ENCODE measurements at regions not wholly inside any gene's neighbourhood (a gene's known extent, or its start where the extent isn't known, plus 50 kb on each side); places are given as distances from the start of the nearest gene placed in this dataset.
"Not testable (repeated sequence)": the region's sequence is repeated elsewhere in the genome, so short reads cannot be mapped to it uniquely, and the experiment has no call there.

DNA sequence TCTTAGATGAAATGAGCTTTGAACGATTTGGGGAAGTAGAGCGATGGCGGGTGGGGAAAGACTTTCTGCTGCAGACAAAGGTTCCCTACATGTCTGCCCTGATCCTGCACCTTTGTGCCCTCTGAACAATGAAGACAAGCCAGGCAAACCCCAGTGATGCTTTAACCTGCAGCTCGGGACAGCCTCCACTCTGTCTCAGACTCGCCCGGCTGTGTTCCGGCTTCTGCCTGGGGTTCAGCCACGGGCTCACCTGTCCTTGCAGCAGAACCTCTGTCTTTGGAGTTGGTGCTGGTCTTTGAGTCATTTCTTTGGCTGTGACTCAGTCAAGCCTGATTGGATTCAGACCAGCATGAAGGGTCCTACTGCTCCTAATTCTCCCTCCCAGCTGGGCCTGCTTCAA lies 823.6 kb upstream of the TPTE start:
- DNase-seq (ENCODE audit: low spot score), result not testable (repeated sequence)

DNA sequence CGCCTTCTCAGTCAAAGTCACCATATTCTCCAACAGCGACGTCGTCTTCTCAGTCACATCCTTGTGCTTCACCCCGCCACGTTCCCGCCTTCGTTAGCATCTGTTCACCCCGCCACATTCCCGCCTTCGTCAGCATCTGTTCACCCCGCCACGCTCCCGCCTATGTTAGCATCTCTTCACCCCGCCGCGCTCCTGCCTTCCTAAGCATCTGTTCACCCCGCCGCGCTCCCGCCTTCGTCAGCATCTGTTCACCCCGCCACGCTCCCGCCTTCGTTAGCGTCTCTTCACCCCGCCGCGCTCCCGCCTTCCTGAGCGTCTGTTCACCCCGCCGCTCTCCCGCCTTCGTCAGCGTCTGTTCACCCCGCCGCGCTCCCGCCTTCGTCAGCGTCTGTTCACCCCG lies 816.4 kb upstream of the TPTE start:
- DNase-seq (ENCODE audit: low spot score), result not testable (repeated sequence)

DNA sequence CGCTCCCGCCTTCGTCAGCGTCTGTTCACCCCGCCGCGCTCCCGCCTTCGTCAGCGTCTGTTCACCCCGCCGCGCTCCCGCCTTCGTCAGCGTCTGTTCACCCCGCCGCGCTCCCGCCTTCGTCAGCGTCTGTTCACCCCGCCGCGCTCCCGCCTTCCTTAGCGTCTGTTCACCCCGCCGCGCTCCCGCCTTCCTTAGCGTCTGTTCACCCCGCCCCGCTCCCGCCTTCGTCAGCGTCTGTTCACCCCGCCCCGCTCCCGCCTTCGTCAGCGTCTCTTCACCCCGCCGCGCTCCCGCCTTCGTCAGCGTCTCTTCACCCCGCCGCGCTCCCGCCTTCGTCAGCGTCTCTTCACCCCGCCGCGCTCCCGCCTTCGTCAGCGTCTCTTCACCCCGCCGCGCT lies 815.9 kb upstream of the TPTE start:
- DNase-seq (ENCODE audit: low spot score), result not testable (repeated sequence)

DNA sequence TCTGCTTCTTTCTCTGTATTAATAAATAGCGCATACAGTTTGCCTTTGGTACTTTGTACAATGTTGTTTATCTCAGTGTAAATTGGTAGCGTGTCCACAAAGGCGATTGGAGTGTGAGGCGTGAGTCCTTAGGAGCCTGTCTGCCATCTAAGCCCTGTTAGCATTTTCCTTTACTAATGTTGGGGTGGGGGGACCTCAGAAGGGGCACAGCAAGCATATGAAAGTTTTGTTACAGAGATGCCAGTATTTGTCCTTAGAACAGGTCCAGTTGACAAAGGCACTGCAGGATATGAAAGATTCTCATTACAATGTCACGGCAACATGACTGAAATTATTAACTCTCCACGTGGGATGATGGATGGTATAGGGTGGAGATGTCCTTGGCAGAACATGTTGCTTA lies 796.8 kb upstream of the TPTE start:
- not testable (repeated sequence) for DNase-seq (ENCODE audit: low spot score)

DNA sequence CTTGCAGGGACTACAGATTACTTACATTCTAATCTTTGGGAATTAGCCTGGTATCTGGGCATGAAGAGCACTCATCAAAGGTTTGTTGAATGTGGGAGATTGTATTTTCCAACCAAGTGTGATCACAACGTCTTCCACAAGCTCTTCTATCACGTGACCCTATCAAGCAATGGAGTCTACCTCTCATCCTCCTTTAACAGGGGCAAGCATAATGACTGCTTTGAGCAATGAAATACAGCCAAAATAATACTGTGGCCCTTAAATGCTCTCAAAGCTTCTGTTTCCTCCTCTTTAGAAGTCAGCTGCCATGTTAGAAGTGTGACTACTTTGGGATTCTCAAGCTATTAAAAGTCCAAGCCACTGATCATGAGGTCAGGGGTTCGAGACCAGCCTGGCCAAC lies 794.2 kb upstream of the TPTE start:
- peak; percentile 0 for DNase-seq (ENCODE audit: low spot score)

DNA sequence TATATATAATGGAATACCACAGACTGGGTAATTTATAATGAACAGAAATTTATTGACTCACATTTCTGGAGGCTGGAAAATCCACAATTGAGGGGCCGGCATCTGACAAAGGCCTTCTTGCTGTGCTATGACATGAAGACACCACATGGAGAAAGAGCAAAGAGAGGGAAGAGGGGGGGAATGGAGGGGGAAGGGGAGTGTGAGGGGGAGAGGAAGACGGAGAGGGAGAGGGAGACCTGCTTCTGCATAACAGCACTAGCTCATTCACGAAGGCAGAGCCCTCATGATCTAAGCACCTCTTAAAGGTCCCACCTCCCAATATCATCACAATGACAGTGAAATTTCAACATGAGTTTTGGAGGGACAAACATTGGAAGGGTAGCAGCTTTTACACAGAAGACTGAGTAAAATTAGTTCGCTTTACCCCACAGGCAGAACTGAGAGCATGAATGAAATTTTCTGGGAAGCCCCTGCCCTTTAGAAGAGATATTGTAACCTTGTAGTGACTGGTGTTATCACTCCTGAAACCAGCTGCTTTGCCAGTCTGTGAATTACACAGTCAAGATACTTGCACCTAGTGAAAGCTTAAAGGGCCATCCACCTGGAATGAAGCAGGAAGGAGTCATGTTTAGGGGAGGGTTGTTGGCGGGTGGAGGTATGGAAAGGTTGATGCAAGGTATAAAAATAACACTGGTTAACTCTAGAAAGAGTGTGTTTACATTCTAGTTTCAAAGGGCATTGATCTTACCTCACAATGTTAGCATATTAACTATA lies 793.0 kb upstream of the TPTE start:
- DNase-seq (ENCODE audit: low spot score), result peak; percentile 1

DNA sequence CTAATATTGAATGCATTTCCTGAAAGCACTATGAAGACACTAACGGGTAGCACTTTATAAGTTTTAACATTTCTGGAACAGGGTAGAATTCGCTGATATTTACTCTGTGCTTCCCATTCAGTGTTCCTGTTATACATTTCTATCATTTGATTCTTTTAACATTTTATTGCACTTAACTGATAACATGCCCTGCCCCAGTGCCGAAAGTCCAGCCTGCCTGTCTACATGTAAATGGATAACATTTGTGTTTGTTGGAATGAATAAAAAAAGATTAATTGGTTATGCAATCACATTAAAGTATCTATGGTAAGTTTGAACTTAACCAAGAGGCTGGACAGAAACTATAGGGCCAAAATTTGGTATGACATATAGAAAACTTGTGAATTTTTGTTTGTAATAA lies 790.5 kb upstream of the TPTE start:
- DNase-seq (ENCODE audit: low spot score), result no peak

DNA sequence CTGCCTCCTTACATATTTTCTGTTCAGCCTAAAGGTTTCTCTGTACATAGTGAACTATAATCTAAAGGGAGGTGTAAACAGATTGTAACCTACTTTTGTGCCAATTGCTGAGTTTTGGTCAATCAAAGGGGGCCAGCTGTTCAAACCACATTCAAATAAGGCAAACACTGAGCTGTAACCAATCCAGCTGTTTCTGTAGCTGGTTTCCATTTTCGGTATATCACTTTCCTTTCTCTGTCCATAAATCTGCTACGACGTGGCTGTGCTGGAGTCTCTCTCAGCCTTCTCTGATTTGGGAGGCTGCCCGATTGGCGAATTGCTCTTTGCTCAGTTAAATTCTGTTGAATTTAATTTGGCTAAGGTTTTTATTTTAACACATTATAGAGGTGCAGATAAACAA lies 790.1 kb upstream of the TPTE start:
- DNase-seq (ENCODE audit: low spot score), result not testable (repeated sequence)

DNA sequence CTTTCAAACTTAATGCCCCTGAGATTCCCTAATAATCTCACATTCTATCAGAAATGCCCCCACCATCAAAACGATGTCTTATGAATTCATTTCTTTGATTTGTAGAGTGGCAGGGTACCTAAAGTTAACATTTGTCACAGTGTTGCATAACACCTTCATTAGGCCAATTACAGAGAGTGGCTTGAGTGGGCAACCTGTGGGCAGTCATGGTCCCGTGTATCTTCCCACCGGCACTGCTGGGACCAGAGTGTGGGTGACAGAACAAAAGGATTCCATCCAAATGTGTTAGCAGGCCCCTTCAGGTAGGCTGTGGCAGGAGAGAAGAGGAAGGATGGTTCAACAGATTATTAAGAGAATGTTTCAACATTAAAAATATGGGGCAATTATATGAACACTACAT lies 788.8 kb upstream of the TPTE start:
- DNase-seq (ENCODE audit: low spot score), result not testable (repeated sequence)

DNA sequence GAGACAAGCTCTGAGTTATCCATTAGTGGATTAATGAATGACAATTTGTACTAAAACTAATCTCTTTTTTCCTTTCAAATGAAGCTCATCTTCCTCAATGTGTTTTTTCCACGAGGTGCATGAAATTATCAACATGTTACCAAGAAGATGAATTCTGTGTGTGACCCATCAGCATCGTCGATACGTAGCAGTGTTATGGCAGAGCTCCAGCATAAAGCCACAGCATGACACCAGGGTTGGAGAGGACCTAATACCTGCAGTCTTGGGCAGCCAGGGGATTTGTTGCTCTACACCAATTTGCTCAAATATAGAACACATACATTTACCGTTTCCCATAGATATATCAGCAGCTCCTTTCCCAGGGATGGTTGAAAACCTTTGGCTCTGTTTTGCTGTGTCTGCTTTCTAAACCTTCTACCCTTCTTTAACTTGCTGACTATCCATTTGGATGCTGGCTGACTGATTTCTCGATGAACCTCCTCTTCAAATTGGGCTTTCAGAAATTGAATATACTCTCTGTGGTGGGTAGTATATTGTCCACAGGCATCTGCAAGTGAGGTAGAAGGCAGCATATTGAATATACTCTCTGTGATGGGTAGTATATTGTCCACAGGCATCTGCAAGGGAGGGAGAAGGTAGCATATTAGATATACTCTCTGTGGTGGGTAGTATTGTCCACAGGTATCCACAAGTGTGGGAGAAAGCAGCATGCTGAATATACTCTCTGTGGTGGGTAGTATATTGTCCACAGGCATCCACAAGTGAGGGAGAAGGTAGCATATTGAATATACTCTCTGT lies 787.4 kb upstream of the TPTE start:
- DNase-seq (ENCODE audit: low spot score), result not testable (repeated sequence)

DNA sequence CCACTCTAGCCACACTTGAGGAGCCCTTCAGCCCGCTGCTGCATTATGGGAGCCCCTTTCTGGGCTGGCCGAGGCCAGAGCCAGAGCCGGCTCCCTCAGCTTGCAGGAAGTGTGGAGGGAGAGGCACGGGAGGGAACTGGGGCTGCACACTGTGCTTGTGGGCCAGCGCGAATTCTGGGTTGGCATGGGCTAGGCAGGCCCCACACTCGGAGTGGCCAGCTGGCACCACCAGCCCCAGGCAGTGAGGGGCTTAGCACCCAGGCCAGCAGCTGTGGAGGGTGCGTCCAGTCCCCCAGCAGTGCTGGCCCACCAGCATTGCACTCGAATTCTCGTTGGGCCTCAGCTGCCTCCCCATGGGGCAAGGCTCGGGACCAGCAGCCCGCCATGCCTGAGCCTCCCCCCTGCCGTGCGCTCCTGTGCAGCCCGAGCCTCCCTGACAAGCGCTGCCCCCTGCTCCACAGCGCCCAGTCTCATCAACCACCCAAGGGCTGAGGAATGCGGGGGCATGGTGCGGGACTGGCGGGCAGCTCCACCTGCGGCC lies 785.9 kb upstream of the TPTE start:
- DNase-seq (ENCODE audit: low spot score), result no peak

DNA sequence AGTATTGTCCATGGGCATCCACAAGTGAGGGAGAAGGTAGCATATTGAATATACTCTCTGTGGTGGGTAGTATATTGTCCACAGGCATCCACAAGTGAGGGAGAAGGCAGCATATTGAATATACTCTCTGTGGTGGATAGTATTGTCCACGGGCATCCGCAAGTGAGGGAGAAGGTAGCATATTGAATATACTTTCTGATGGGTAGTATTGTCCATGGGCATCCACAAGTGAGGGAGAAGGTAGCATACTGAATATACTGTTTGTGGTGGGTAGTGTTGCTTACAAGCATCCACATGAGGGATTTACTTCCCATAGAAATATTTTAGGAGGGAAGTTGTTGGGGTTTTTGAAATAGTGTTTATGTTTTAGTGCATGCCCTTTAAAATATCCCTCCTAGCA lies 784.1 kb upstream of the TPTE start:
- not testable (repeated sequence) for DNase-seq (ENCODE audit: low spot score)

DNA sequence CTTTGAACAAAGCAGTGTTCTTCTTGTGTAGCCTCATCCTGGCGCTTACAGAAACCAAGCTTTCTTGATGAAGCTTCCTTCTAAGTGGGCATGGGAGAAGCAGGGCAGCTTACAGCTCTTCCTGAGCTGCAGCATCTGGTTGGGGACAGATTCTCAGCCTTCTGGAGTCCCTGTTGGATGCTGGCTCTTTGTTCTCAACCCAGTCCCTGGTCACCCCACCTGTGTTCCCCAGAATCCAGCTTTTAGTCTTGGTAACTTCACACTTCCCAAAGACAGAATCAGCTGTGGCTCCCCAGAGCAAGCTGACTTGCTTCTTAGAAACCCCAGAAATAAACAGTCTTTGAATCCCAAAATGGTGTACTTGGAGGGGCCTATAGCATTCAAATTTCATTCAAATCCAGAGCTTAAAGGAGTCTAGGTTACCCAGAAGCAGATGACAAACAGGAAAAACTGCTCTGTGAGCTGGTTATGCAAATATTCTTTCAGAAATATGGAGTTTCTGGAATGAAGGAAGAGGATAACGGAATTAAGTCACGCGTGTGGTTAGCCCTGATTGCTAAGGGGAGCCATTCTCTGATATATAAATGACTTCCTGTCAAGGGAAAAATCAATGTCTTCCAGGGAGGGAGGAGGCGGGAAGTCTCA lies 783.4 kb upstream of the TPTE start:
- not testable (repeated sequence) for DNase-seq (ENCODE audit: low spot score)

DNA sequence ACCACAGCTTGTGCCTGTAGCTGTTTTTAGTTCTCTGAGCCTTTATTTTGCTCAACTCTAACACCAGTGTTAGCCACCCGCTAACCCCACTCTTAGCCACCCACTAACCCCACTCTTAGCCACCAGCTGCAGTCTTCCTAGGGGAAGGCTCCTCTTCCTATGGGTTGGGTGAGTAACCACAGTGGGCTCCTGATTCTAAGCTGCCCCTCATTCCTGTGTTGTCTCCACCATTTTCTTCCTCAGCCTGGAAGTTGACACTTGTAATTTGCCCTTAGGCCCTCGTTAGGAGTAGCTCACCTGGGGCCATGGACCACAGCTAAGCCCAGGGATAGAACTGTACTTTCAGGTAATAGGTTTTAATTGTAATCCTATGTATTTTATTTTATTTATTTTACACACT lies 782.9 kb upstream of the TPTE start:
- no peak for DNase-seq (ENCODE audit: low spot score)

DNA sequence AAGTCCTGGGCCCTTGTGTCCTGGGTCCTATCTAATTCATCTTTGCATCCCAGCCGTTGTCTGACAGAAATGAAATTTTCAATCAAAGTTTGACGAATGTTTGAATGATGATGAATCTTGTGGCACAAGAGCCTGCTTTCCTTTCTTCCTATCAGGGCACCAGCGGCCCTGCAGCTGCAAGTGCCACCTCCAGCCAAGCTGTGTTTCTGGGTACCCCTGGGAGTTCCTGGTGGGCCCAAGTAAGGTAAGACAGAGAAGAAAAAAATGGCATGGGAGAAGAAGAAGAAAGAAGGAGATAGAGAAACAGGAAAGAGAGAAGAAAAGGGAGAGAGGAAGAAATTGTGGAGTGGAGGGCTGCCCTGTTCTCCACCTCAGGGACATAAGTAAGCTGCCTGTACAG lies 782.1 kb upstream of the TPTE start:
- DNase-seq (ENCODE audit: low spot score), result no peak

DNA sequence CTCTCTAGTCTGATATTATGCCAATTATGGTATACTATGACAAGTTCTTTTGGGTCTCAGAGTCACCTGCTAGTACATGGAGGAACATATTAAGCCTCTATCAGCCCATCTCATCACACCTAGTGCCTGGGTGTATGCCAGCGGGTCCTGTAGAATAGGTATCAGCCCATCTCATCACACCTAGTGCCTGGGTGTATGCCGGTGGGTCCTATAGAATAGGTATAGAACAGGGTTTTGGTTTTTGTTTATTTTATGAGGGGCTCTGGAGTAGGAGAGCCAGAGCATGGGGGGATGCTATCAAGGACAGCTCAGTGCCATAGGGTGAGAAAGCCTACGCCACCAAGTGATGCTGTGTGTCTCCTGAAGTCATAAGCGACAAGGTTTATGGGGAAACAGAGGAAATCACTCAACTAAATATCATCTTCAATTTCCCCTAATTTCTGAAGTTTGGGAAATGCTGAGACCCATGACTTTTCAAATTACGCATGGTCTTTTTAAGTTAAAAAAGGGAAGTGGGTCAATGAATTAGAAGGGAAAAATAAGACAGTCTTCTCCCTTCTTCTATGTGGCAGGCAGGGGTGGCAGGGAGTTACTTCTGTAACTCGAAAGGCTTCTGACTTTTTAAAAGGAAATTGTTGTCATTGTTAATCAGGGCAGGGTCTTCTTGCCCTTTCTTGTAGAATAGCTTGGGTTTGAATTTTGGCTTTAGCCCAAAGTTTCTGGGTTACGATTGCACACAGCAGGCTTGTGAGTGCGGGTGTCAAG lies 781.0 kb upstream of the TPTE start:
- not testable (repeated sequence) for DNase-seq (ENCODE audit: low spot score)

DNA sequence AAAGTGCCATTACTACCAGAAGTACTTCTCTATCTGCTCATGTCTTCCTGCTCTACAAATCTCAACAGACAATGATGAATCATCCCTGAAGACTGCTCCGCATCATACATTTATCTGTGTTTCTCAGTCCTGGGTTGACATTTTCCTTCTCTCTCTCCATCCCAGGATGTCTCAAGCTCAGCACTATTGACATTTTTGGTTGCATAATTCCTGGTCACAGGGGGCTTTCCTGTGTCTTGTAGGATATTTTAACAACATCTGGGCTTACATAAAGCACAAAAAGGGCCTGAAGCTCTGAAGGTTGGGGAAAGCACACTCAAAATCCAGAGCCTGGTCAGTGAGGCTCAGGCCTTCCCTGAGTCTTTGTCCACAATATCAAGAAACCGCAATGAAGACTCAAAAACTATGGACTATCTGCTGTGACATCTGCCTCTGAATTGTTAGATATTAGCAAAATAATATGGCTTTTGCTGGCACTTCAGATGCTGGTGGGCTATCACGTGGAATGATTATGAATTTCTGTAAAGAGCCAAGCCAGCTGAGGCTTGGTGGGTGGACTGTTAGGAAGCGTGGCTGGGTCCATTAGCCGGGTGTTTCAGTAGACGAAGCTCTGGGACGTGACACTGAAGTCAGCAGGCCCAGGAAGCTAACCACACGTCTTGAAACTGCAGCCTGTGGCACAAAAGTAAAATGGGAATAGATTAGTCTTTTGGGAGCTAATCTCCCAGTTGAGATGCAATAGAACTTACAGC lies 780.2 kb upstream of the TPTE start:
- not testable (repeated sequence) for DNase-seq (ENCODE audit: low spot score)

DNA sequence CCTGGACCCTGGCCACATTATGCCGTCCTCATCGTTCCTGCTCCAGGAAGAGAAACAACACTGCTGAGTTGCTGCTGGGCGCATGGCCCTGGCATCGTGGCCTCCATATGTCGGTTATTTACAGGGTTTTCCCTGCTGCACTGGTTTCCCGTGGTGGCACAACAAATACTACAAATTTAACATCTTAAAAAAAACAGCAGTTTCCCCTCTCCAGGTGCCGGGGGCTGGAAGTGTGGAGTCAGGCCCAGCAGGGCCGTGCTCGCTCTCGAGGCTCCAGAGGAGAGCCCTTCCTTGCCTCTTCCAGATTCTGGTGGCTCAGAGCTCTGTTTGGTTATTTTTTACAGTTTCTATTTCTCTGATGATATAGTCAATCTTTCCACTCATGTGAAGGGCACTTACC lies 777.8 kb upstream of the TPTE start:
- DNase-seq (ENCODE audit: low spot score), result not testable (repeated sequence)

DNA sequence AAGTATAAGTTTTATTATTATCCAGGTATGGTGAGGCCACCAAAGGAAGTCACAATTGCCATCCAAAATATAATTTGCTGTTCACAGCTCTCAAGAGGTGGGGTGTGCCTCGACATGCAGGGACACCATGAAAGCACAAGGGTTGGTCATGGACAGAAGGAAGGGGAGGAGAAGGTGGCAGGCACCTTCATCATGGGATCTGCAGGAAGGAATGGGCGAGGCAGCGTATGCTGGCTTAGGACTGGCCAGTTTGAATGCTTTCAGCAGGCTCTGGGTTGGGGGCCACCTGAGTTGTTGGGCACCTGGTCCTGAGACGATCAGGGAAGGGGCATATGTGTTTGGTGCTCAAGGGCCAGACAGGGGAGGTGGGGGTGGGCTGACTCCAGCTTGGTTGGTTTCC lies 777.2 kb upstream of the TPTE start:
- DNase-seq (ENCODE audit: low spot score), result not testable (repeated sequence)

DNA sequence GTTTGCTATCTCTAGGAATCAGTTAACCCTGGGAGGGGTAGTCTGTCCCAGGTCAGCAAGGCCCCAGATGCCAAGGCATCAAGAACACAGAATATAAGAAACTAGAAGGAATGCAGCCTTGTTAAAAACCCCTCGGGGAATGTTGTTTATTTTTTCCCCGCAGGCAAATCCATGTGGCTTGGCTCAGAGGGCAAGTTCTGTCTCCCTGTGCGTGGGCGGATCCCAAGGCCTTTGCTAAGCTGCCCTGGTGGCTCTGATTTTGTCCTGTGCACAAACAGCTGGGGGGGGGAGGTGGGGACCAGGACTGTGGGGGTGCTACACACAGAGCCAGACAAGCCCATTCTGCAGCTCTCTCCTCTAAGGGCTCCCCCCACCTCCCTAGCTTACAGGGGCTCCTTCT lies 776.8 kb upstream of the TPTE start:
- DNase-seq (ENCODE audit: low spot score), result not testable (repeated sequence)

DNA sequence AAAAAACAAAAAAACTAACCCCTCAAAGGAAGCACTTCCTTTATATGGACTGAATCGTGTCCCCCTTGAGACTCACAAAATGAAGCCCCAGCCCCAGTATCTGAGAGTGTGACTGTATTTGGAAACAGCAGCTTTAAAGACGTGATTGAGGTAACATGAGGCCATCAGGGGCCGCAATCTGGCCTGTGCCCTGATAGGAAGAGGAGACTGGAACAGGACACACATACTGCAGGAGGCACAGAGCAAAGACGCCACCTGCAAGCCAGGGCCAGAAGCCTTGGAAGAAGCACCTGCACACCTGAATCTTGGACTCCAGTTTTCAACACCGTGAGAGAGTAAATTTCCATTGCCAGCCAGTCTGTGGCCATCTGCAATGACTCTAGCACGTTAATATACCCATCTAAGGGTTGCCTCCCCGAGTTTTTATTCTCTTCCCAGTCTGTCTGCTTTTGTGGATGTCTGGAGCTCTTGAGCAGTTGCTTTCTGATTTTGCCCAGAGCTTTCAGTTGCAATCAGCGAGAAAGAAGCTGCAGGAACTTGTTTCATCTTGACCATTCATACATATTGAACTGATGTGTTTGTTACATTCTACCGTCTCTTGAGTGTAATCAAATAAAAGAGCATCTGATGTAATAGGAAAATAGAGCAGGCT lies 775.8 kb upstream of the TPTE start:
- not testable (repeated sequence) for DNase-seq (ENCODE audit: low spot score)
